ENCODE measurements at regions not wholly inside any gene's neighbourhood (a gene's known extent, or its start where the extent isn't known, plus 50 kb on each side); places are given as distances from the start of the nearest gene placed in this dataset.

DNA sequence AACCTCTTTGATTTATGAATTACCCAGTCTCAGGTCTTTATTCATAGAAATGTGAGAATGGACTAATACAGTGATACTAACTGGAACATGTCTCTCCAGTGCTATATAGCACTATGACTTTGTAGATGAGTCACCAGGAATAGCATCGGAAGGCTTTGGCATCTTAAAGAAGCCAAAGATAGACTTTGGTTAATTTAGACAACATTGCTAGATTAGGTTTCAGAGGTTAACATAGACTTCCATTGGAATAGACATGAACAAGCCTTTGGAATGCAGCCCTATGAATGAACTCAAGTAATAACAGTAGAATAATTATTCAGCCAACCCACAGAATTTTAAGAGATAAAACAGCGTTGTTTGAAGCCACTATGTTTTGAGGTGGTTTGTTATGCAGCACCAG lies 169.2 kb downstream of the HGF start:
- H3K27ac ChIP-seq (ENCODE audit: extremely low read length, insufficient read depth, low read length) = no peak overlapping the region
- H3K79me2 ChIP-seq (ENCODE audit: insufficient read depth, low read length) = no peaks in the 10 kb centered on the region
- FAIRE-seq (no peak), ATAC-seq (no peak), DNase-seq (ENCODE audit: low spot score) (no peak)
- H3K9ac ChIP-seq (ENCODE audit: insufficient read depth, low read depth, low read length) = no peak overlapping the region
- H2AFZ ChIP-seq (ENCODE audit: low read length) = no peak overlapping the region
- no peaks in the 10 kb centered on the region for H3K9me3 ChIP-seq (ENCODE audit: low read length)
- H4K20me1 ChIP-seq (ENCODE audit: insufficient read depth, low read length) = no peaks in the 10 kb centered on the region
- no peak overlapping the region for H3K4me2 ChIP-seq (ENCODE audit: low read depth, low read length)
- in situ Hi-C loops (cut with HindIII; ENCODE audit: extremely low pct_ligation_motif_present, low pct_unique_long_range_greater_than_20kb) (no loop called here), intact Hi-C loops (cut with micrococcal nuclease; ENCODE audit: unreplicated experiment) (no loop called here)
- POLR2A ChIA-PET = no interaction called here
- H3K27me3 ChIP-seq (ENCODE audit: control insufficient read depth in 1 of 2, insufficient read depth in 2 of 2, low read length in 2 of 2) = no peaks in the 10 kb centered on the region
- BruUV-seq (replicated peaks) = no TSS peak
- no peaks in the 10 kb centered on the region for H3K36me3 ChIP-seq (replicated peaks in 1 of 2; ENCODE audit: control insufficient read depth in 1 of 2, insufficient read depth in 2 of 2, low read length in 2 of 2)
- 47% methylated on average over 2 of the region's 2 CpGs for WGBS (ENCODE audit: low lambda C conversion rate)
- H3K4me3 ChIP-seq (replicated peaks in 1 of 3; ENCODE audit: insufficient read depth in 1 of 3, low read depth in 2 of 3, low read length in 3 of 3) = no peak overlapping the region
- CTCF ChIA-PET (ENCODE audit: low intra/inter-chr PET ratio, low total read pairs) = no interaction called here
- H3K4me1 ChIP-seq (ENCODE audit: insufficient read depth, low read length) = no peaks in the 10 kb centered on the region
- TF ChIP-seq, protein P1, sequence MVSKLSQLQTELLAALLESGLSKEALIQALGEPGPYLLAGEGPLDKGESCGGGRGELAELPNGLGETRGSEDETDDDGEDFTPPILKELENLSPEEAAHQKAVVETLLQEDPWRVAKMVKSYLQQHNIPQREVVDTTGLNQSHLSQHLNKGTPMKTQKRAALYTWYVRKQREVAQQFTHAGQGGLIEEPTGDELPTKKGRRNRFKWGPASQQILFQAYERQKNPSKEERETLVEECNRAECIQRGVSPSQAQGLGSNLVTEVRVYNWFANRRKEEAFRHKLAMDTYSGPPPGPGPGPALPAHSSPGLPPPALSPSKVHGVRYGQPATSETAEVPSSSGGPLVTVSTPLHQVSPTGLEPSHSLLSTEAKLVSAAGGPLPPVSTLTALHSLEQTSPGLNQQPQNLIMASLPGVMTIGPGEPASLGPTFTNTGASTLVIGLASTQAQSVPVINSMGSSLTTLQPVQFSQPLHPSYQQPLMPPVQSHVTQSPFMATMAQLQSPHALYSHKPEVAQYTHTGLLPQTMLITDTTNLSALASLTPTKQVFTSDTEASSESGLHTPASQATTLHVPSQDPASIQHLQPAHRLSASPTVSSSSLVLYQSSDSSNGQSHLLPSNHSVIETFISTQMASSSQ (IDR thresholded peaks at IDR 0.05; ENCODE audit: low read depth) = no peak
- TF ChIP-seq, protein P1 (CRISPR knock-in tag; IDR thresholded peaks at IDR 0.05; ENCODE audit: borderline replicate concordance) = no peak
- TF ChIP-seq GTF3A (CRISPR knock-in tag; conservative IDR thresholded peaks at IDR 0.05) (no peak), SIN3A (IDR thresholded peaks at IDR 0.05; ENCODE audit: borderline replicate concordance, low read depth, low read length) (no peak), IKZF1 (IDR thresholded peaks at IDR 0.05) (no peak), ZNF350 (CRISPR knock-in tag; IDR thresholded peaks at IDR 0.05; ENCODE audit: borderline replicate concordance, low read depth) (no peak), MAZ (IDR thresholded peaks at IDR 0.05; ENCODE audit: borderline replicate concordance, low read depth, low read length) (no peak), MAZ (CRISPR knock-in tag; IDR thresholded peaks at IDR 0.05; ENCODE audit: low read depth) (no peak), BCL6 (CRISPR knock-in tag; IDR thresholded peaks at IDR 0.05) (no peak), ARNT2 (CRISPR knock-in tag; IDR thresholded peaks at IDR 0.05; ENCODE audit: low read depth) (no peak), FIP1L1 (IDR thresholded peaks at IDR 0.05; ENCODE audit: borderline replicate concordance, insufficient read depth, low read depth, low read length) (no peak), XBP1 (CRISPR knock-in tag; IDR thresholded peaks at IDR 0.05) (no peak), HNRNPL (IDR thresholded peaks at IDR 0.05; ENCODE audit: low read depth, low read length) (no peak), RFX1 (IDR thresholded peaks at IDR 0.05) (no peak)
- TF ChIP-seq, protein P2, sequence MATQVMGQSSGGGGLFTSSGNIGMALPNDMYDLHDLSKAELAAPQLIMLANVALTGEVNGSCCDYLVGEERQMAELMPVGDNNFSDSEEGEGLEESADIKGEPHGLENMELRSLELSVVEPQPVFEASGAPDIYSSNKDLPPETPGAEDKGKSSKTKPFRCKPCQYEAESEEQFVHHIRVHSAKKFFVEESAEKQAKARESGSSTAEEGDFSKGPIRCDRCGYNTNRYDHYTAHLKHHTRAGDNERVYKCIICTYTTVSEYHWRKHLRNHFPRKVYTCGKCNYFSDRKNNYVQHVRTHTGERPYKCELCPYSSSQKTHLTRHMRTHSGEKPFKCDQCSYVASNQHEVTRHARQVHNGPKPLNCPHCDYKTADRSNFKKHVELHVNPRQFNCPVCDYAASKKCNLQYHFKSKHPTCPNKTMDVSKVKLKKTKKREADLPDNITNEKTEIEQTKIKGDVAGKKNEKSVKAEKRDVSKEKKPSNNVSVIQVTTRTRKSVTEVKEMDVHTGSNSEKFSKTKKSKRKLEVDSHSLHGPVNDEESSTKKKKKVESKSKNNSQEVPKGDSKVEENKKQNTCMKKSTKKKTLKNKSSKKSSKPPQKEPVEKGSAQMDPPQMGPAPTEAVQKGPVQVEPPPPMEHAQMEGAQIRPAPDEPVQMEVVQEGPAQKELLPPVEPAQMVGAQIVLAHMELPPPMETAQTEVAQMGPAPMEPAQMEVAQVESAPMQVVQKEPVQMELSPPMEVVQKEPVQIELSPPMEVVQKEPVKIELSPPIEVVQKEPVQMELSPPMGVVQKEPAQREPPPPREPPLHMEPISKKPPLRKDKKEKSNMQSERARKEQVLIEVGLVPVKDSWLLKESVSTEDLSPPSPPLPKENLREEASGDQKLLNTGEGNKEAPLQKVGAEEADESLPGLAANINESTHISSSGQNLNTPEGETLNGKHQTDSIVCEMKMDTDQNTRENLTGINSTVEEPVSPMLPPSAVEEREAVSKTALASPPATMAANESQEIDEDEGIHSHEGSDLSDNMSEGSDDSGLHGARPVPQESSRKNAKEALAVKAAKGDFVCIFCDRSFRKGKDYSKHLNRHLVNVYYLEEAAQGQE (IDR thresholded peaks at IDR 0.05; ENCODE audit: borderline replicate concordance in 1 of 2, low read depth in 1 of 2, low read length in 2 of 2) = no peak
- TF ChIP-seq, protein P3, sequence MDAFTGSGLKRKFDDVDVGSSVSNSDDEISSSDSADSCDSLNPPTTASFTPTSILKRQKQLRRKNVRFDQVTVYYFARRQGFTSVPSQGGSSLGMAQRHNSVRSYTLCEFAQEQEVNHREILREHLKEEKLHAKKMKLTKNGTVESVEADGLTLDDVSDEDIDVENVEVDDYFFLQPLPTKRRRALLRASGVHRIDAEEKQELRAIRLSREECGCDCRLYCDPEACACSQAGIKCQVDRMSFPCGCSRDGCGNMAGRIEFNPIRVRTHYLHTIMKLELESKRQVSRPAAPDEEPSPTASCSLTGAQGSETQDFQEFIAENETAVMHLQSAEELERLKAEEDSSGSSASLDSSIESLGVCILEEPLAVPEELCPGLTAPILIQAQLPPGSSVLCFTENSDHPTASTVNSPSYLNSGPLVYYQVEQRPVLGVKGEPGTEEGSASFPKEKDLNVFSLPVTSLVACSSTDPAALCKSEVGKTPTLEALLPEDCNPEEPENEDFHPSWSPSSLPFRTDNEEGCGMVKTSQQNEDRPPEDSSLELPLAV (CRISPR knock-in tag; conservative IDR thresholded peaks at IDR 0.05; ENCODE audit: low read depth) = no peak

Data from HepG2 (cell line).